ENCODE measurements at regions not wholly inside any gene's neighbourhood (a gene's known extent, or its start where the extent isn't known, plus 50 kb on each side); places are given as distances from the start of the nearest gene placed in this dataset.

GRCh38 chr18:23365602-23366001 is 87.5 kb upstream of the RIOK3 start:
- H3K9me3 Mint-ChIP-seq = no peaks in the 10 kb centered on the region
- ATAC-seq = no peak
- no peak for DNase-seq (ENCODE audit: low spot score in 2 of 2)
- no peaks in the 10 kb centered on the region for H3K36me3 Mint-ChIP-seq
- H3K27ac Mint-ChIP-seq = peak overlapping the region in 1 of 2 donors; percentile 24

GRCh38 chr18:23369266-23369665 is 83.8 kb upstream of the RIOK3 start:
- H3K9me3 Mint-ChIP-seq = no peaks in the 10 kb centered on the region
- H3K36me3 Mint-ChIP-seq = peaks cover 0 to 4% of the 10 kb centered on the region in 2 donors
- DNase-seq (ENCODE audit: low spot score in 2 of 2) (no peak), ATAC-seq (no peak)
- no peak overlapping the region for H3K27ac Mint-ChIP-seq

- Mint-ChIP-seq H3K36me3 (peaks cover 0 to 8% of the 10 kb centered on the region in 2 donors), H3K27ac (no peak overlapping the region), H3K9me3 (no peaks in the 10 kb centered on the region)
- no peak for DNase-seq (ENCODE audit: low spot score in 2 of 2)
- ATAC-seq = no peak
Observed at GRCh38 chr18:23373570-23373969, 79.5 kb upstream of the RIOK3 start.

- H3K27ac Mint-ChIP-seq = peak overlapping the region; percentile 81 to 89
- H3K36me3 Mint-ChIP-seq = peaks cover 0 to 8% of the 10 kb centered on the region in 2 donors
- no peaks in the 10 kb centered on the region for H3K9me3 Mint-ChIP-seq
- DNase-seq (ENCODE audit: low spot score in 2 of 2) = peak in 1 of 2 donors; percentile 10
- peak; percentile 79 to 88 for ATAC-seq
Observed at GRCh38 chr18:23377669-23378301, 75.3 kb upstream of the RIOK3 start.

- Mint-ChIP-seq H3K36me3 (peaks cover 0 to 8% of the 10 kb centered on the region in 2 donors), H3K9me3 (no peaks in the 10 kb centered on the region), H3K27ac (peak overlapping the region; percentile 81 to 89)
- DNase-seq (ENCODE audit: low spot score in 2 of 2) (no peak), ATAC-seq (peak; percentile 32 to 35)
Observed at GRCh38 chr18:23378302-23378686, 74.8 kb upstream of the RIOK3 start.

GRCh38 chr18:23380001-23380550 is 73.0 kb upstream of the RIOK3 start:
- no peak overlapping the region for H3K27ac Mint-ChIP-seq
- H3K9me3 Mint-ChIP-seq = no peaks in the 10 kb centered on the region
- ATAC-seq = no peak
- H3K36me3 Mint-ChIP-seq = peaks cover 0 to 4% of the 10 kb centered on the region in 2 donors
- no peak for DNase-seq (ENCODE audit: low spot score in 2 of 2)

GRCh38 chr18:23380817-23381216 is 72.3 kb upstream of the RIOK3 start:
- DNase-seq (ENCODE audit: low spot score in 2 of 2) (no peak), ATAC-seq (no peak)

GRCh38 chr18:23383494-23383893 is 69.6 kb upstream of the RIOK3 start:
- H3K9me3 Mint-ChIP-seq = no peaks in the 10 kb centered on the region
- ATAC-seq = no peak
- no peak for DNase-seq (ENCODE audit: low spot score in 2 of 2)
- H3K36me3 Mint-ChIP-seq = no peaks in the 10 kb centered on the region
- H3K27ac Mint-ChIP-seq = peak overlapping the region; percentile 17 to 38

More at GRCh38 chr18:23380817-23381216, 72.3 kb upstream of the RIOK3 start:
- H3K9me3 Mint-ChIP-seq = no peaks in the 10 kb centered on the region
- no peak overlapping the region for H3K27ac Mint-ChIP-seq
- H3K36me3 Mint-ChIP-seq = peaks cover 0 to 4% of the 10 kb centered on the region in 2 donors

GRCh38 chr18:23384778-23385736 is 68.0 kb upstream of the RIOK3 start:
- DNase-seq (ENCODE audit: low spot score in 2 of 2) (no peak), ATAC-seq (no peak)
- Mint-ChIP-seq H3K27ac (no peak overlapping the region), H3K9me3 (no peaks in the 10 kb centered on the region), H3K36me3 (no peaks in the 10 kb centered on the region)

- H3K36me3 Mint-ChIP-seq = no peaks in the 10 kb centered on the region
- H3K27ac Mint-ChIP-seq = peak overlapping the region in 1 of 2 donors; percentile 33
- DNase-seq (ENCODE audit: low spot score in 2 of 2) (no peak), ATAC-seq (no peak)
- H3K9me3 Mint-ChIP-seq = no peaks in the 10 kb centered on the region
Observed at GRCh38 chr18:23386317-23386716, 66.8 kb upstream of the RIOK3 start.

GRCh38 chr18:23387265-23387664 is 65.8 kb upstream of the RIOK3 start:
- DNase-seq (ENCODE audit: low spot score in 2 of 2) (no peak), ATAC-seq (no peak)
- Mint-ChIP-seq H3K27ac (no peak overlapping the region), H3K36me3 (no peaks in the 10 kb centered on the region), H3K9me3 (no peaks in the 10 kb centered on the region)

GRCh38 chr18:23388357-23388756 is 64.7 kb upstream of the RIOK3 start:
- H3K36me3 Mint-ChIP-seq = no peaks in the 10 kb centered on the region
- DNase-seq (ENCODE audit: low spot score in 2 of 2) = no peak
- ATAC-seq = no peak
- no peaks in the 10 kb centered on the region for H3K9me3 Mint-ChIP-seq
- H3K27ac Mint-ChIP-seq = no peak overlapping the region

- no peak for ATAC-seq
- no peaks in the 10 kb centered on the region for H3K9me3 Mint-ChIP-seq
- H3K27ac Mint-ChIP-seq = no peak overlapping the region
- no peak for DNase-seq (ENCODE audit: low spot score in 2 of 2)
- peaks cover 10 to 12% of the 10 kb centered on the region in 2 donors for H3K36me3 Mint-ChIP-seq
Observed at GRCh38 chr18:23391156-23391555, 61.9 kb upstream of the RIOK3 start.

GRCh38 chr18:23397907-23398306 is 55.2 kb upstream of the RIOK3 start:
- Mint-ChIP-seq H3K9me3 (no peaks in the 10 kb centered on the region), H3K36me3 (peaks cover 12 to 21% of the 10 kb centered on the region in 2 donors), H3K27ac (peak overlapping the region; percentile 38 to 89)
- DNase-seq (ENCODE audit: low spot score in 2 of 2) (no peak), ATAC-seq (peak; percentile 40 to 91)

GRCh38 chr18:23398401-23398800 is 54.7 kb upstream of the RIOK3 start:
- Mint-ChIP-seq H3K9me3 (no peaks in the 10 kb centered on the region), H3K27ac (peak overlapping the region in 1 of 2 donors; percentile 38), H3K36me3 (peaks cover 12 to 21% of the 10 kb centered on the region in 2 donors)
- ATAC-seq (peak in 1 of 2 donors; percentile 18), DNase-seq (ENCODE audit: low spot score in 2 of 2) (no peak)

- no peaks in the 10 kb centered on the region for H3K9me3 Mint-ChIP-seq
- no peak overlapping the region for H3K27ac Mint-ChIP-seq
- ATAC-seq (no peak), DNase-seq (ENCODE audit: low spot score in 2 of 2) (no peak)
- peaks cover 10 to 21% of the 10 kb centered on the region in 2 donors for H3K36me3 Mint-ChIP-seq
Observed at GRCh38 chr18:23399067-23399466, 54.0 kb upstream of the RIOK3 start.

- DNase-seq (ENCODE audit: low spot score in 2 of 2) = no peak
- H3K27ac Mint-ChIP-seq = no peak overlapping the region
- no peak for ATAC-seq
- peaks cover 0 to 11% of the 10 kb centered on the region in 2 donors for H3K36me3 Mint-ChIP-seq
- no peaks in the 10 kb centered on the region for H3K9me3 Mint-ChIP-seq
Observed at GRCh38 chr18:23400918-23401317, 52.2 kb upstream of the RIOK3 start.
